Neural cell (in vitro differentiated cells): ENCODE measurements at regions not wholly inside any gene's neighbourhood (a gene's known extent, or its start where the extent isn't known, plus 50 kb on each side); places are given as distances from the start of the nearest gene placed in this dataset.

ENCODE experiments used
- EP300 ChIP-seq: fragments of 450-650 bp; conservative IDR thresholded peaks from 2 replicates; pipeline ENCODE4 v1.6.1; 2014; ENCODE audit warnings: antibody characterized with exemption, mild to moderate bottlenecking, moderate library complexity; ENCODE audit not compliant: poor library complexity, severe bottlenecking
- EZH2 ChIP-seq: fragments of 200-600, 300-800 bp; shearing (Covaris generic), sonication (generic); IDR thresholded peaks from 2 replicates; pipeline ENCODE4 v1.6.1; 2014; ENCODE audit warnings: antibody characterized with exemption, low read length, borderline replicate concordance, mild to moderate bottlenecking; ENCODE audit not compliant: insufficient read depth, poor library complexity, severe bottlenecking
- POLR2AphosphoS5 ChIP-seq: IDR thresholded peaks from 2 replicates; pipeline ENCODE4 v1.6.1; 2012
- TF ChIP-seq, protein P1 (sequence below): fragments of 450-650 bp; IDR thresholded peaks from 2 replicates; pipeline ENCODE4 v1.5.1; 2014; ENCODE audit warnings: antibody characterized with exemption, mild to moderate bottlenecking, moderate library complexity; ENCODE audit not compliant: poor library complexity, severe bottlenecking

GRCh38 chr16:73998707-73999106 is 297.9 kb upstream of the PSMD7 start:
- no peak for TF ChIP-seq EP300
- TF ChIP-seq EZH2 = no peak
- TF ChIP-seq, protein P1, sequence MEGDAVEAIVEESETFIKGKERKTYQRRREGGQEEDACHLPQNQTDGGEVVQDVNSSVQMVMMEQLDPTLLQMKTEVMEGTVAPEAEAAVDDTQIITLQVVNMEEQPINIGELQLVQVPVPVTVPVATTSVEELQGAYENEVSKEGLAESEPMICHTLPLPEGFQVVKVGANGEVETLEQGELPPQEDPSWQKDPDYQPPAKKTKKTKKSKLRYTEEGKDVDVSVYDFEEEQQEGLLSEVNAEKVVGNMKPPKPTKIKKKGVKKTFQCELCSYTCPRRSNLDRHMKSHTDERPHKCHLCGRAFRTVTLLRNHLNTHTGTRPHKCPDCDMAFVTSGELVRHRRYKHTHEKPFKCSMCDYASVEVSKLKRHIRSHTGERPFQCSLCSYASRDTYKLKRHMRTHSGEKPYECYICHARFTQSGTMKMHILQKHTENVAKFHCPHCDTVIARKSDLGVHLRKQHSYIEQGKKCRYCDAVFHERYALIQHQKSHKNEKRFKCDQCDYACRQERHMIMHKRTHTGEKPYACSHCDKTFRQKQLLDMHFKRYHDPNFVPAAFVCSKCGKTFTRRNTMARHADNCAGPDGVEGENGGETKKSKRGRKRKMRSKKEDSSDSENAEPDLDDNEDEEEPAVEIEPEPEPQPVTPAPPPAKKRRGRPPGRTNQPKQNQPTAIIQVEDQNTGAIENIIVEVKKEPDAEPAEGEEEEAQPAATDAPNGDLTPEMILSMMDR = no peak
- TF ChIP-seq POLR2AphosphoS5 = no peak
